HK-2 (cell line): ENCODE measurements at regions not wholly inside any gene's neighbourhood (a gene's known extent, or its start where the extent isn't known, plus 50 kb on each side); places are given as distances from the start of the nearest gene placed in this dataset.
"Not testable (repeated sequence)": the region's sequence is repeated elsewhere in the genome, so short reads cannot be mapped to it uniquely, and the experiment has no call there.

Experiments used
- DNase-seq: peaks from one replicate; pipeline ENCODE4 v3.0.0-alpha.2; 2018; ENCODE audit not compliant: unreplicated experiment

GRCh38 chr4:59704616-59705015, 1495.5 kb upstream of the ADGRL3 start:
- no peak for DNase-seq

- no peak for DNase-seq
These were observed 1487.7 kb upstream of the ADGRL3 start for GRCh38 chr4:59712470-59712869.

DNA sequence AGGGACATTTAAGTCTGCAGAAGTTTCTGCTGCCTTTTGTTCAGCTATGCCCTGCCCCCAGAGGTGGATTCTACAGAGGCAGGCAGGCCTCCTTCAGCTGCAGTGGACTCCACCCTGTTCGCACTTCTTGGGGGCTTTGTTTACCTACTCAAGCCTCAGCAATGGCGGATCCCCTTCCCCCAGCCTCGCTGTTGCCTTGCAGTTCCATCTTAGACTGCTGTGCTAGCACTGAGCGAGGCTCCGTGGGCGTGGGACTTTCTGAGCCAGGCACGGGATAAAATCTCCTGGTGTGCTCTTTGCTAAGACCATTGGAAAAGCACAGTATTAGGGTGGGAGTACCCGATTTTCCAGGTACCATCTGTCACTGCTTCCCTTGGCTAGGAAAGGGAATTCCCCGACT, 1475.8 kb upstream of the ADGRL3 start:
- not testable (repeated sequence) for DNase-seq

DNA sequence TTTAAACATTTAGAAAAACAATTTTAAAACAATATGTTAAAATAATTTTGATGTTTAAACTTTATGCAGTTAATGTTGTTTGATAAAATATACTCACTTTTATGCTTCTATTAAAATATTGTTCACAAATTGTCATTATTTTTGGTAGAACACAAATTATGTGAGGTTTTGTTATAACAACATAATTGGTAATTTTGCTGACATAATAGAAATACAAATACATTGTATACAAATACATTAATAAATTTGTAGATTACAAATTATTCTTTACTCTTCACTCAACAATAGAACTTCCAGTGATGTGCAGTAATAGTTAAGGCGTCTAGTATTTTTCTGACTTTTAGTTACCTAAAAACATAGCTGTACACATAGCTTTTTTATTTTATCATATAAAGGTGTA, 1472.4 kb upstream of the ADGRL3 start:
- DNase-seq, result no peak

GRCh38 chr4:59728496-59728895, 1471.6 kb upstream of the ADGRL3 start:
- DNase-seq, result no peak

DNA sequence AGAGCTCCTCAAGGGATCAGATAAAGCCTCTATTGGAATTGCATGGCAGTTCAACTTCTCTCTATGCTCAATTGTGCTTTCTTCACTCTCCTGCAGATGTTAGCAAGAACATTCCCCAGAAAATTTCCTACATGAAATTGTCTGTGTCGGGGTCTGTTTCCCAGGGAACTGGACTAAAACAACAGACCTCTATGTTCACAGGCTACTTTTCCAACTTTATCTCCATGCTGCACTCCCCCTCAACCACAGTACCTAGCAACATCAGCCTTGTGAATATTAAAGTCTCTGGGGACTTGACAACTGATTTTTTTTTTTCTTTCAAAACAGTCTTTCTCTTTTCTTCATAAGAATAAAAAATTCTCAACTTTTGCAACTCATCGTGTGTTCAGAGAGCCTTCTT, 1470.8 kb upstream of the ADGRL3 start:
- no peak for DNase-seq

DNA sequence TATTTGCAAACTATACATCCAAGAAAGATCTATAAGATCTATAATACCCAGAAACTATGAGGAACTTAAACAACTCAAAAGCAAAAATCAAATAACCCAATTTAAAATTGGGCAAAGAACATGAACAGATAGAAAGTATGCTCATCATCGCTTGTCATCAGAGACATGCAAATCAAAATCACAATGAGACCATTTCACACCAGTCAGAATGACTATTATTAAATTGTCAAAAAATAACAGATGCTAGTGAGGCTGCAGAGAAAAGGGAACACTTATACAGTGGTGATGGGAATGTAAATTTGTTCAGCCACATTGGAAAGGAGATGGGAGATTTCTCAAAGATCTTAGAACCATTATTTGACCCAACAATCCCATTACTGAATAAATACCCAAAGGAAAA, 1451.7 kb upstream of the ADGRL3 start:
- no peak for DNase-seq

GRCh38 chr4:59759082-59759825, 1440.9 kb upstream of the ADGRL3 start:
- DNase-seq, result no peak

- no peak for DNase-seq
These were observed 1437.8 kb upstream of the ADGRL3 start for GRCh38 chr4:59762344-59762743.

DNA sequence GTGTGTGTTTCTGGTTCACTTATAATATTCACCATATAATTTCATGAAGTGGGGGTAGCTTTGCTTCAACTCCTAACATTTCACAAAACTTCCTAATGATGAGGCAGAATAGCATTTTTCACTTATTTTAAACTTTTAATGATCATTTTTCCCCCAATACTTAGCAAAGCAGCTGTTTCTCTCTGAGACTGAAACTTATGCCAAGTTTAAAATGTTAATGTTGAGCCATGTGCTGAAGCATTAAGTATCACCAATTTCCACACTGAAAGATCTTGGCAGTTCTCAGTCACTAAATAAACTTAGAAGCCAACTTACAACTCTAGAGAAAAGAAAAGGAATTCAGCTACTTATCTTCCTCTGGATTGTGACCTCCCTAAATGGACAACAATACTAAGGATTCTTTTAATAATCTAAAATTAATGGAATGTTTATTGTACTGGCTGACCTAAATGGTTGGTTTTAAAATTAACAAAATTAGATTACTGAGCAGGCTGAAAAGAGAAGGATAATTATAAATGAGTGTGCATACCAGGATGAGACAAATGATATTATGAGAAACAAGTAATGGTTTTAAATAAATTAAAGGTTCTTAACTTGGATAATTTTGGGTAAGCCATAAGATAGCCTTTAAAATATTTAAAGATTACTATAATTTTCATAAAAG, 1429.4 kb upstream of the ADGRL3 start:
- DNase-seq, result no peak

- DNase-seq, result no peak
These were observed 1427.4 kb upstream of the ADGRL3 start for GRCh38 chr4:59772641-59773139.

DNA sequence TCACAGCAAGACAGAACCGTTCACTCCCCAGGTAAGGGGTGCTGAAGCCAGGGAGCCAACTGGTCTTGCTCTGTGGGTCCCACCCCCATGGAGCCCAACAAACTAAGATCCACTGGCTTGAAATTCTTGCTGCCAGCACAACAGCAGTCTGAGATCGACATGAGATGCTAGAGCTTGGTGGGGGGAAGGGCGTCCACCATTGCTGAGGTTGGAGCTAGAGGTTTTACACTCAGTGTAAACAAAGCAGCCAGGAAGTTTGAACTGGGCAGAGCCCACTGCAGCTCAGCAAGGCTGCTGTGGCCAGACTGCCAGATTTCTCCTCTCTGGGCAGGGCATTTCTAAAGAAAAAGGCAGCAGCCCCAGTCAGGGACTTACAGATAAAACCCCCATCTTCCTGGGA, 1419.9 kb upstream of the ADGRL3 start:
- DNase-seq, result not testable (repeated sequence)

DNA sequence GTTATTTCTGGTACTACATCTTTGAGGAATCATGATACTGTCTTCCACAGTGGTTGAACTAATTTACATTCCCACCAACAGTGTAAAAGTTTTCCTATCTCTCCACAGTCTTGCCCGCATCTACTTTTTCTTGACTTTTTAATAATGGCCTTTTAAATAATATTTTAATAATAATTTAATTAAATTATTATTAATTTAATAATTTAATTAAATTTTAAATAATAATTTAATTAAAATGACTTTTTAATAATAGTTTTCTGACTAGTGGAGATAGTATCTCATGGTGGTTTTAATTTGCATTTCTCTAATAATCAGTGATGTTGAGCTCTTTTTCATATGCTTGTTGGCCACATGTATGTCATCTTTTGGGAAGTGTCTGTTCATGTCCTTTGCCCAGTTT, 1395.0 kb upstream of the ADGRL3 start:
- no peak for DNase-seq

- DNase-seq, result peak; percentile 1
These were observed 1385.6 kb upstream of the ADGRL3 start for GRCh38 chr4:59814402-59815010.

GRCh38 chr4:59818656-59819055, 1381.5 kb upstream of the ADGRL3 start:
- DNase-seq, result no peak

GRCh38 chr4:59823311-59823710, 1376.8 kb upstream of the ADGRL3 start:
- DNase-seq, result no peak

- DNase-seq, result no peak
These were observed 1375.0 kb upstream of the ADGRL3 start for GRCh38 chr4:59825104-59825503.

DNA sequence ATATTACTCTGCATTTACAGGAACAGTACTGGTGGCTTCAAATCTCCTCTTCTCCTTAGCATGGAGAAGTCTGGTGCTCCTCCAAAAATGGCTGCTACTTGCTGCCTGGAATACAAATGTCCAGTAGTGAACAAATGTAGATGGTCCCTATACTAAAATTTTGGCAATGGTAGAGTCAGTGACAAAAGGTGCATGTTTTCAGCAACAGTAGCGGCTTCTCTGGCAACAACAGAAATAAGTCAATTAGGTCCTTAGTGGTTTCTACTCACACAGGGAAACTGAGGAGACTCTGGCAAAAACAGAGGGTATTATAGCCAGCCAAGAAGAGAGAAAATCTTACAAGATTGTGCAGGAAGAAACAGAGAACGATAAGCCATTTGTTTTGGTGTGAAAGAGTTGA, 1368.4 kb upstream of the ADGRL3 start:
- DNase-seq, result no peak

- no peak for DNase-seq
These were observed 1365.2 kb upstream of the ADGRL3 start for GRCh38 chr4:59834943-59835342.

GRCh38 chr4:59837751-59838150, 1362.4 kb upstream of the ADGRL3 start:
- DNase-seq, result no peak

DNA sequence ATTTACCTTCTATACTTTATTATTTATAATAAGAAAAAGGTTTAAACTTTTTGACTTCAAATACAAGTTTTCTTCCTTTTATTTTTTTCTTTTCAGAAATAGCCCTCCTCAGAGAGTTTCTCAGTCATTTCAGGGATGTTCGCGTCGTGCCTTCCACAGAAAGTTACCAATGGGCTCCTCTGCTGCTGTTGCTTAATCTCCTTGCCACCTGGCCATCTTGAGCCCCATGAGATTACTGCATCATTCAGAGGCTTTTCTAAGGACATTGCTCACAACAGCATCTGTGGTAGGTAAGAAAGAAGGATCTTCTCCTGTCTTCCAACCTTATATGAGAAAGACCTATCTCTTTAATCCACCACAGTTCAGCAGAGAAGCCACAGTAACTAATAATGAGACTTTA, 1361.9 kb upstream of the ADGRL3 start:
- no peak for DNase-seq

DNA sequence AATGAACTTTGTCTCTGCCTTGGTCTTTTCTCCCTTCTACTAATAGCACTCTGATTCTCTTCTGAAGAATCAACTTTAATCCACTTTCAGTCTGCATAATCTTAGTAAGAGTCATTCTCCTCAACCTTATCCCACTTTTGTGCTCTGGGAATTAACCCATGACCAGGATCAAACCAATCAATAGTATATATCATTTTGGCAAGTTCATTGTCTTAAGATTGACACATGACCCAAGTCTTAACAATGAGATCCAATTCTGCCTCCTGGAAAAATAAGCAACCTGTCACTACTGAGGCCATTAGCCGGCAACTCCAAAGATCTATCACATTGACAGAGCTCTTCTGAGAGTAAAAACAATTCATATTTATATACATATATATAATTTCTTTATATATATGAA, 1358.4 kb upstream of the ADGRL3 start:
- no peak for DNase-seq

GRCh38 chr4:59848457-59848856, 1351.7 kb upstream of the ADGRL3 start:
- DNase-seq, result no peak
